ENCODE measurements at regions not wholly inside any gene's neighbourhood (a gene's known extent, or its start where the extent isn't known, plus 50 kb on each side); places are given as distances from the start of the nearest gene placed in this dataset.

DNA sequence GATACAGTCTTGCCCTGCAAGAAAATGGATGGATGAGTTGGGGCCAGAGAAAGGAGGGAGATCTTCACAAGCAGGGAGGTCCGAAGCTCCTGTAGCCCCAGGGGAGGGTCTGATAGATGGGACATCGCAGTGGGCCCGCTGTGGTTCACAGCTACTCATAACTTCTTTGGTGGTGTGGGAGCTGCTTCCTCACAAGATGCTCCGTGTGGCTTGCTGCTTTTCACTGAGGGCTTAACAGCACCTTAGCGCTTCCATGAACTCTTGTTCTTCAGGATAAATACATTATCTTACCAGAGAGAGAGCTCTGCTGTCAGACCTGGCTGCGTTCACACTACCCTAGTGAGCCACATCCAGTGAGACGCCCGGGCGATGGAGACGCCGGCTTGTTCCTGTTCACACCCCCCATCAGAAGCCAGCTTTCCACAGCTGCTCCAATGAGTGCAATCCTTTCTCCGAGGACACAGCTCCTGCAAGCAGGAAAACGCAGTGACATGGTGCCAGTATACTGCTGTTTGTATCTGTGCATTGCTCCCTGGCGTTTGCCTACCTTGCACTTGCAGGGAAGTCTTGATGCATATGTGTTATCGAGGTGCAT is 599.8 kb downstream of the AJAP1 start:
- WGBS (ENCODE audit: insufficient coverage, insufficient replicate concordance, low lambda C conversion rate, missing lambda C conversion rate) = 36% methylated on average over 15 of the region's 15 CpGs
- ChIA-PET POLR2A (no interaction called here), RAD21 (ENCODE audit: unreplicated experiment) (interaction anchor here (0.6 kb wide), 1 partner anchor 1690 kb away, joined by 3 read pairs; no protein-coding TSS in a partner anchor), CTCF (no interaction called here), SMC1A (ENCODE audit: uncharacterized antibody, unreplicated experiment) (no interaction called here)
- no peak for ATAC-seq
- Histone ChIP-seq H3K4me1 (ENCODE audit: control insufficient read depth, insufficient read depth, low read length) (no peaks in the 10 kb centered on the region), H3K4me3 (no peak overlapping the region), H2AFZ (ENCODE audit: control insufficient read depth, low read depth, low read length) (no peak overlapping the region), H3K27me3 (replicated peaks in 1 of 2; ENCODE audit: control insufficient read depth in 2 of 2, insufficient read depth in 2 of 2, low read length in 1 of 2) (no peaks in the 10 kb centered on the region), H3K9ac (ENCODE audit: control insufficient read depth, insufficient read depth, low read length) (no peak overlapping the region), H3K79me2 (ENCODE audit: control insufficient read depth, insufficient read depth, low read length) (no peaks in the 10 kb centered on the region), H3K27ac (ENCODE audit: control insufficient read depth, insufficient read depth) (no peak overlapping the region), H4K20me1 (ENCODE audit: control insufficient read depth, insufficient read depth) (no peaks in the 10 kb centered on the region), H3K36me3 (ENCODE audit: control insufficient read depth in 2 of 2, insufficient read depth in 2 of 2, low read length in 1 of 2) (no peaks in the 10 kb centered on the region), H3K9me3 (replicated peaks; ENCODE audit: control insufficient read depth, insufficient read depth, low read length) (no peaks in the 10 kb centered on the region; the same call in 2 of the 3 replicates), H3K4me2 (ENCODE audit: control insufficient read depth, insufficient read depth) (no peak overlapping the region)
- no peak for DNase-seq (ENCODE audit: low read depth, low spot score)
- TF ChIP-seq MTA3 (IDR thresholded peaks at IDR 0.05; ENCODE audit: borderline replicate concordance, low read length) (no peak), FOS (IDR thresholded peaks at IDR 0.05; ENCODE audit: borderline replicate concordance, extremely low read depth, insufficient read length) (no peak), POLR2AphosphoS2 (IDR thresholded peaks at IDR 0.05; ENCODE audit: low read depth, low read length) (no peak), RAD21 (IDR thresholded peaks at IDR 0.05; ENCODE audit: insufficient read depth, low read depth, low read length) (no peak), MEF2B (IDR thresholded peaks at IDR 0.05; ENCODE audit: partially characterized antibody, poor library complexity, severe bottlenecking) (no peak)
- intact Hi-C loops (cut with micrococcal nuclease; ENCODE audit: unreplicated experiment) = no loop called here
- BruUV-seq (replicated peaks) = no TSS peak
- in situ Hi-C loops (cut with MboI) = no loop called here
- no peak for FAIRE-seq

DNA sequence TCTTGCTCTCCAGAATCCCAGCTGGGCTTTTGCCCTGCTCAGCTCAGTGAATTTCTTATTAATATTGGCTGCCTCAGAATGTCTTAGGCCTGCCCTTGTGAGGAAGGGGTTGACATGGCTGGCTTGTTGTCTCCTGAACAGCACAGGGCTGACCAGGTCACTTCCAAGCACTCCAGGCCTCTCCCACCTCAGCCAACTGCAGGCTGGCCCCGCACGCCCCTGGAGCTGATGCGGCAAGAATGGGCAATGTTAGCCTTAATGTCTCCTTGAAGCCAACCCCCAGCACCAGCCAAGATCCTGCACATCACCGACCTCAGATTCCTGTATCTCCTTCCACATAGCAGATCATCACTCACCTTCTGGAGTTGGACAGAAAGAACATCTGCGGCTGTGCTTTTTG is 598.6 kb downstream of the AJAP1 start:
- ChIA-PET SMC1A (ENCODE audit: uncharacterized antibody, unreplicated experiment) (no interaction called here), CTCF (no interaction called here), RAD21 (ENCODE audit: unreplicated experiment) (no interaction called here), POLR2A (no interaction called here)
- Histone ChIP-seq H3K4me2 (ENCODE audit: control insufficient read depth, insufficient read depth) (no peak overlapping the region), H3K27me3 (replicated peaks in 1 of 2; ENCODE audit: control insufficient read depth in 2 of 2, insufficient read depth in 2 of 2, low read length in 1 of 2) (no peaks in the 10 kb centered on the region), H3K27ac (ENCODE audit: control insufficient read depth, insufficient read depth) (no peak overlapping the region), H3K79me2 (ENCODE audit: control insufficient read depth, insufficient read depth, low read length) (no peaks in the 10 kb centered on the region), H3K36me3 (ENCODE audit: control insufficient read depth in 2 of 2, insufficient read depth in 2 of 2, low read length in 1 of 2) (no peaks in the 10 kb centered on the region), H3K9me3 (replicated peaks; ENCODE audit: control insufficient read depth, insufficient read depth, low read length) (no peaks in the 10 kb centered on the region), H3K4me1 (ENCODE audit: control insufficient read depth, insufficient read depth, low read length) (no peaks in the 10 kb centered on the region), H2AFZ (ENCODE audit: control insufficient read depth, low read depth, low read length) (no peak overlapping the region), H4K20me1 (ENCODE audit: control insufficient read depth, insufficient read depth) (no peaks in the 10 kb centered on the region), H3K9ac (ENCODE audit: control insufficient read depth, insufficient read depth, low read length) (no peak overlapping the region), H3K4me3 (no peak overlapping the region)
- BruUV-seq (replicated peaks) = no TSS peak
- intact Hi-C loops (cut with micrococcal nuclease; ENCODE audit: unreplicated experiment) = no loop called here
- TF ChIP-seq SMAD1 (IDR thresholded peaks at IDR 0.05; ENCODE audit: low read depth, partially characterized antibody) = no peak
- no peak for TF ChIP-seq ZNF622 (IDR thresholded peaks at IDR 0.05)
- TF ChIP-seq BACH1 (IDR thresholded peaks at IDR 0.05; ENCODE audit: borderline replicate concordance) = no peak
- no peak for TF ChIP-seq RFX5 (IDR thresholded peaks at IDR 0.05; ENCODE audit: low read depth, low read length)
- FAIRE-seq (no peak), DNase-seq (ENCODE audit: low read depth, low spot score) (no peak), ATAC-seq (no peak)
- WGBS (ENCODE audit: insufficient coverage, insufficient replicate concordance, low lambda C conversion rate, missing lambda C conversion rate) = 77% methylated on average over 5 of the region's 5 CpGs
- in situ Hi-C loops (cut with MboI) = no loop called here
